HG03565 (cell line): ENCODE measurements at regions not wholly inside any gene's neighbourhood (a gene's known extent, or its start where the extent isn't known, plus 50 kb on each side); places are given as distances from the start of the nearest gene placed in this dataset.

ENCODE experiments used
- ATAC-seq: cut with Tn5 transposase; IDR thresholded peaks from one replicate; pipeline ENCODE4 v1.9.1; 2021; ENCODE audit warnings: mild to moderate bottlenecking, moderate library complexity; ENCODE audit not compliant: unreplicated experiment

- ATAC-seq = no peak
Measured at GRCh38 chr1:87905651-87906050, 577.0 kb downstream of the LMO4 start.

- no peak for ATAC-seq
Measured at GRCh38 chr1:87906078-87906477, 577.4 kb downstream of the LMO4 start.

GRCh38 chr1:87913361-87913760 lies 584.7 kb downstream of the LMO4 start:
- no peak for ATAC-seq

- ATAC-seq = no peak
Measured at GRCh38 chr1:87914396-87914795, 585.7 kb downstream of the LMO4 start.

- ATAC-seq = no peak
Measured at GRCh38 chr1:87915771-87916170, 587.1 kb downstream of the LMO4 start.

- no peak for ATAC-seq
Measured at GRCh38 chr1:87916965-87917364, 588.3 kb downstream of the LMO4 start.

GRCh38 chr1:87918398-87918797 lies 589.7 kb downstream of the LMO4 start:
- ATAC-seq = no peak

GRCh38 chr1:87922885-87923284 lies 594.2 kb downstream of the LMO4 start:
- ATAC-seq = no peak

GRCh38 chr1:87926131-87926830 lies 597.6 kb downstream of the LMO4 start:
- no peak for ATAC-seq

- ATAC-seq = no peak
Measured at GRCh38 chr1:87926921-87927320, 598.2 kb downstream of the LMO4 start.

- ATAC-seq = no peak
Measured at GRCh38 chr1:87927391-87928280, 599.0 kb downstream of the LMO4 start.

GRCh38 chr1:87928623-87929022 lies 599.9 kb downstream of the LMO4 start:
- ATAC-seq = no peak

GRCh38 chr1:87929906-87930305 lies 601.2 kb downstream of the LMO4 start:
- ATAC-seq = no peak

GRCh38 chr1:87930796-87931195 lies 602.1 kb downstream of the LMO4 start:
- ATAC-seq = no peak

GRCh38 chr1:87933171-87933570 lies 604.5 kb downstream of the LMO4 start:
- ATAC-seq = no peak

- no peak for ATAC-seq
Measured at GRCh38 chr1:87935130-87935529, 606.5 kb downstream of the LMO4 start.

- no peak for ATAC-seq
Measured at GRCh38 chr1:87937831-87938395, 609.2 kb downstream of the LMO4 start.

- no peak for ATAC-seq
Measured at GRCh38 chr1:87938631-87939030, 610.0 kb downstream of the LMO4 start.

GRCh38 chr1:87939444-87939843 lies 610.8 kb downstream of the LMO4 start:
- no peak for ATAC-seq

GRCh38 chr1:87940421-87940820 lies 611.7 kb downstream of the LMO4 start:
- no peak for ATAC-seq

- ATAC-seq = no peak
Measured at GRCh38 chr1:87941337-87941946, 612.8 kb downstream of the LMO4 start.
